Neural crest cell (in vitro differentiated cells): ENCODE measurements at regions not wholly inside any gene's neighbourhood (a gene's known extent, or its start where the extent isn't known, plus 50 kb on each side); places are given as distances from the start of the nearest gene placed in this dataset.

Experiments
- DNase-seq: peaks from one replicate; pipeline ENCODE4 v3.0.0; 2021; ENCODE audit warnings: low read depth, mixed read lengths, low spot score
- H3K27ac Mint-ChIP-seq: one replicate; pipeline ENCODE4 v1.8.0; 2021; ENCODE audit warnings: mild to moderate bottlenecking, mixed read lengths; ENCODE audit not compliant: unreplicated experiment
- H3K27me3 Mint-ChIP-seq: 2 replicates; pipeline ENCODE4 v1.8.0; 2021; ENCODE audit warnings: low read depth, mild to moderate bottlenecking, mixed read lengths
- H3K36me3 Mint-ChIP-seq: 2 replicates; pipeline ENCODE4 v1.8.0; 2021; ENCODE audit warnings: low read depth, mild to moderate bottlenecking, mixed read lengths
- H3K4me1 Mint-ChIP-seq: 2 replicates; pipeline ENCODE4 v1.8.0; 2021; ENCODE audit warnings: mixed read lengths
- H3K4me3 Mint-ChIP-seq: one replicate; pipeline ENCODE4 v1.8.0; 2021; ENCODE audit warnings: mild to moderate bottlenecking, mixed read lengths
- H3K9me3 Mint-ChIP-seq: 2 replicates; pipeline ENCODE4 v1.8.0; 2021; ENCODE audit warnings: mixed read lengths
- CTCF ChIP-seq: fragments of 200-600 bp; sonication (generic); conservative IDR thresholded peaks from 2 replicates; pipeline ENCODE4 v1.5.0; 2021; ENCODE audit warnings: antibody characterized with exemption, mild to moderate bottlenecking

GRCh38 chr7:32140210-32140939 lies 70.2 kb upstream of the PDE1C start:
- H3K4me1 Mint-ChIP-seq, result no peaks in the 10 kb centered on the region
- H3K27me3 Mint-ChIP-seq, result peaks cover 6% of the 10 kb centered on the region
- DNase-seq, result no peak
- peaks cover 3% of the 10 kb centered on the region for H3K9me3 Mint-ChIP-seq
- H3K27ac Mint-ChIP-seq, result no peak overlapping the region
- no peak for TF ChIP-seq CTCF
- H3K36me3 Mint-ChIP-seq, result no peaks in the 10 kb centered on the region
- no peak overlapping the region for H3K4me3 Mint-ChIP-seq

- DNase-seq, result no peak
- Mint-ChIP-seq H3K27me3 (no peaks in the 10 kb centered on the region), H3K36me3 (no peaks in the 10 kb centered on the region), H3K27ac (no peak overlapping the region), H3K4me1 (no peaks in the 10 kb centered on the region), H3K4me3 (no peak overlapping the region), H3K9me3 (peaks cover 3% of the 10 kb centered on the region)
- TF ChIP-seq CTCF, result no peak
These were observed 66.9 kb upstream of the PDE1C start for GRCh38 chr7:32137059-32137458.

- TF ChIP-seq CTCF, result no peak
- Mint-ChIP-seq H3K4me1 (no peaks in the 10 kb centered on the region), H3K36me3 (no peaks in the 10 kb centered on the region), H3K9me3 (peaks cover 3% of the 10 kb centered on the region), H3K27ac (no peak overlapping the region), H3K27me3 (no peaks in the 10 kb centered on the region), H3K4me3 (no peak overlapping the region)
- DNase-seq, result no peak
These were observed 60.9 kb upstream of the PDE1C start for GRCh38 chr7:32131091-32131490.

GRCh38 chr7:32126843-32127242 lies 56.6 kb upstream of the PDE1C start:
- H3K27ac Mint-ChIP-seq, result no peak overlapping the region
- no peak for TF ChIP-seq CTCF

More at GRCh38 chr7:32126843-32127242, 56.6 kb upstream of the PDE1C start:
- peaks cover 17% of the 10 kb centered on the region for H3K9me3 Mint-ChIP-seq
- H3K27me3 Mint-ChIP-seq, result peaks cover 2% of the 10 kb centered on the region
- H3K4me3 Mint-ChIP-seq, result no peak overlapping the region
- H3K36me3 Mint-ChIP-seq, result no peaks in the 10 kb centered on the region
- H3K4me1 Mint-ChIP-seq, result no peaks in the 10 kb centered on the region
- DNase-seq, result no peak
